SK-N-SH treated with all-trans-retinoic acid at 6 μM for 48 hours (cell line): ENCODE measurements at regions not wholly inside any gene's neighbourhood (a gene's known extent, or its start where the extent isn't known, plus 50 kb on each side); places are given as distances from the start of the nearest gene placed in this dataset.

ENCODE experiments used
- ARNTL ChIP-seq: fragments of 450-650 bp; formaldehyde crosslinking; IDR thresholded peaks from 2 replicates; pipeline ENCODE4 v1.5.0; 2020; ENCODE audit warnings: low read depth, mild to moderate bottlenecking, moderate library complexity, borderline replicate concordance
- BACH2 ChIP-seq: fragments of 250-450 bp; sonication (Bioruptor Pico); IDR thresholded peaks from 2 replicates; pipeline ENCODE4 v1.9.0; 2021; ENCODE audit warnings: mild to moderate bottlenecking, borderline replicate concordance
- CREB5 ChIP-seq: fragments of 250-450 bp; sonication (Bioruptor Pico); IDR thresholded peaks from 2 replicates; pipeline ENCODE4 v1.5.1; 2020; ENCODE audit warnings: low read depth, mild to moderate bottlenecking, moderate library complexity
- CSDC2 ChIP-seq: fragments of 250-450 bp; sonication (Bioruptor Pico); IDR thresholded peaks from 2 replicates; pipeline ENCODE4 v1.5.0; 2020; ENCODE audit warnings: mild to moderate bottlenecking, moderate library complexity
- GLIS3 ChIP-seq: fragments of 250-450 bp; sonication (Bioruptor Pico); IDR thresholded peaks from 2 replicates; pipeline ENCODE4 v1.5.0; 2020; ENCODE audit warnings: mild to moderate bottlenecking, moderate library complexity
- PATZ1 ChIP-seq: fragments of 250-450 bp; sonication (Bioruptor Pico); IDR thresholded peaks from 2 replicates; pipeline ENCODE4 v1.8.0; 2020; ENCODE audit warnings: mild to moderate bottlenecking, moderate library complexity, borderline replicate concordance
- RARB ChIP-seq: fragments of 250-450 bp; sonication (Bioruptor Pico); IDR thresholded peaks from 2 replicates; pipeline ENCODE4 v1.8.0; 2021; ENCODE audit warnings: mild to moderate bottlenecking, moderate library complexity
- SNAI2 ChIP-seq: fragments of 250-450 bp; sonication (Bioruptor Pico); IDR thresholded peaks from 2 replicates; pipeline ENCODE4 v1.5.0; 2020; ENCODE audit warnings: mild to moderate bottlenecking, moderate library complexity
- TCF4 ChIP-seq: fragments of 250-450 bp; sonication (Bioruptor Pico); IDR thresholded peaks from 2 replicates; pipeline ENCODE4 v1.8.0; 2021; ENCODE audit warnings: mild to moderate bottlenecking, moderate library complexity, borderline replicate concordance
- TOX ChIP-seq: fragments of 250-450 bp; sonication (Bioruptor Pico); IDR thresholded peaks from 2 replicates; pipeline ENCODE4 v1.8.0; 2021; ENCODE audit warnings: mild to moderate bottlenecking, moderate library complexity, borderline replicate concordance
- ZFP3 ChIP-seq: fragments of 250-450 bp; sonication (Bioruptor Pico); IDR thresholded peaks from 2 replicates; pipeline ENCODE4 v1.5.0; 2020; ENCODE audit warnings: mild to moderate bottlenecking, moderate library complexity
- ZNF70 ChIP-seq: fragments of 450-650 bp; formaldehyde crosslinking; IDR thresholded peaks from 2 replicates; pipeline ENCODE4 v1.5.0; 2020; ENCODE audit warnings: mild to moderate bottlenecking, moderate library complexity

- TF ChIP-seq SNAI2 (CRISPR knock-in tag), result no peak
- no peak for TF ChIP-seq PATZ1 (CRISPR knock-in tag)
- TF ChIP-seq TOX (CRISPR knock-in tag), result no peak
- no peak for TF ChIP-seq RARB (CRISPR knock-in tag)
- TF ChIP-seq GLIS3 (CRISPR knock-in tag), result no peak
- TF ChIP-seq ARNTL (CRISPR knock-in tag), result no peak
- no peak for TF ChIP-seq ZFP3 (CRISPR knock-in tag)
- no peak for TF ChIP-seq ZNF70
- no peak for TF ChIP-seq BACH2 (CRISPR knock-in tag)
- no peak for TF ChIP-seq CSDC2 (CRISPR knock-in tag)
- no peak for TF ChIP-seq TCF4
- no peak for TF ChIP-seq CREB5 (CRISPR knock-in tag)
Measured at GRCh38 chr9:17994695-17995425, 416.0 kb downstream of the SH3GL2 start.
